GM19372 (cell line): ENCODE measurements at regions not wholly inside any gene's neighbourhood (a gene's known extent, or its start where the extent isn't known, plus 50 kb on each side); places are given as distances from the start of the nearest gene placed in this dataset.
"Not testable (repeated sequence)": the region's sequence is repeated elsewhere in the genome, so short reads cannot be mapped to it uniquely, and the experiment has no call there.

Experiments
- ATAC-seq: cut with Tn5 transposase; IDR thresholded peaks from one replicate; pipeline ENCODE4 v1.9.1; 2021; ENCODE audit warnings: mild to moderate bottlenecking, low read depth, moderate library complexity; ENCODE audit not compliant: unreplicated experiment

DNA sequence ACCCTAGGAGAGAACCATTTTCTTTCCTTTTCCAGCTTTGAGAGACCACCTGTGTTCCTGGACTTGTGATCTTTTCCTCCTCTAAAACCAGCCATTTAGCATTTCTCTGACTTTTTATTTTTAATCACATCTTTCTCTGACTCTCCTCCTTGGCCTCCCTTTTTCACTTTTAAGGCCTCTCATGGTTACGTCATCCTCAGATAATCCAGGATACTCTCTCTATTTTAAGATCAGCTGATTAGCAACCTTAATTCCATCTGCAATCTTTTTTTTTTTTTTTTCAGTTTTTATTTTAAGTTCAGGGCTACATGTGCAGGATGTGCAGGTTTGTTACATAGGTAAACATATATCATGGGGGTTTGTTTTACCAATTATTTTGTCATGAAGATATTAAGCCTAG is 54.0 kb downstream of the RFPL4B start:
- ATAC-seq = no peak

DNA sequence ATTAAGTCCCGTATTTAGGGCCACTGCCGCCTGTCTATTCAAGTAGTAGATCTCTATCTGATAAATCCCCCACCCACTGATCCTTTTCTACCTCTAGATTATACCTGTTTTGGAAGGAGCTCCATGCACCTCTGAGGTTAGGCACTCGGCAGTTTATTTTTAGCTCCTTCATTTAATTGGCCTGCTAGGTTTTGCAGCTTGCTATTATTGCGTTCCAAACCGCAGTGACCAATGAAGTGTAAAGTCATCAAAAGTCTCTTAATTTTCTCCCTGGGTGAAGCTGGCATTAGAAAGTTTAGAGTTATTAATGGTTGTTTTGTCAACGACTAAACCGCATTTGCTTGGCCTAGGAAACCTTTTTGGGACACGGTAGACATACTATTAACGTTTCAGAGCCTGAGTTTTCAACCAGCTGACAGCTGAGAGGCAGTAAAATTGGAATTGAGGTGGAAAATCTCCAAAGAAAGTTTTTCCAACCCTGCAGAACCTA is 60.0 kb downstream of the RFPL4B start:
- no peak for ATAC-seq

DNA sequence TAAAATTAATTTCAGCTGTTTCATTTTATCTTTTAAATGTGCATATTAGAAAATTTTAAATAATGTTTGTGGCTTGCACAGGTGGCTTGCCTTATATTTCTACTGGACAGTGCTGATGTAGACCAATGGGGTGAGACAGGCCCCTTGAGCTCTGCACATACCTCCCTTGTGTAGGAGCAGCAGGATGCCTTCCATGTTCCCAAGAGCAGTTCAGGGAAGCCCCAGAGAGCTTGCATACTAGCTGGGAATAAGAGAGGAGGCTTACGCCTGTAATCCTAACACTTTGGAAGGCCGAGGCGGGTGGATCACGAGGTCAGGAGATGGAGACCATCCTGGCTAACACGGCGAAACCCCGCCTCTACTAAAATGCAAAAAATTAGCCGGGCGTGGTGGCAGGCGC is 61.4 kb downstream of the RFPL4B start:
- no peak for ATAC-seq

DNA sequence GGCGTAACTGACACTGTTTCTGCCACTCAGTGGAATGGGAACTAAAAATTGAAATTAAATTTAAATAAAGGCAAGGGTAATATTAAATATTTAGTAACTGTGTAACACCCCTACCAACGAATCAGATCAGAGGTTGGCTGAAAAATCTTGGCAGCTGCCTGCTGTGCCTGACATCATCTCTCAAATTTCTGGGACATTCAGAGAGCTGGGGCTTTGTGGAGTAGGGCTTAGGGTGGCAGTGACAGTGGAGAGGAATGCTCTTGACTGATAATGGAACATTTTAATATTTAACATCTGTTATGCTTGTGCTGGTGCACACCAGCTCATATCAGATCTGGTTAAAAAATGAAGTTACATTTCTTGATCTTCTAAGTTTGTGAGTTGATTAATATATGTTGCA is 62.2 kb downstream of the RFPL4B start:
- ATAC-seq = no peak

DNA sequence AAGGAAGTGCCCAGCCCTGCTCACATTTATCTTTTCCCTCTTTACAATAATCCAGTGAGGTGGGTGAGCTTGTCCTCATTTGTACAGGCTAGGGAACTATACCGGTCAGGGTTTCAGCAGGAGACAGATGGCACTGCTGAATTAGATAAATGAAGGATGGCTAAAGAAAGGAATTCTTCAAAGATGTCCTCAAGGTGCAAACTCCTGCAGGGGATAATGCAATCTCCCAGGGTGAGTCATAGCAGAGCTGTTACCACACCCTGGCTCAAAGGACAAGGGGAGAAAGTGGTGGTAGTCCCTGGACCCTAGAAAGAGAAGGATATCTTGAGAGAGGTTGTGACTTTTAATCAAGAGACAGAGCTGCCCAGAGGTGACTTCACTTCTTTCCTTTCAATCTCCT is 66.7 kb downstream of the RFPL4B start:
- ATAC-seq = no peak

DNA sequence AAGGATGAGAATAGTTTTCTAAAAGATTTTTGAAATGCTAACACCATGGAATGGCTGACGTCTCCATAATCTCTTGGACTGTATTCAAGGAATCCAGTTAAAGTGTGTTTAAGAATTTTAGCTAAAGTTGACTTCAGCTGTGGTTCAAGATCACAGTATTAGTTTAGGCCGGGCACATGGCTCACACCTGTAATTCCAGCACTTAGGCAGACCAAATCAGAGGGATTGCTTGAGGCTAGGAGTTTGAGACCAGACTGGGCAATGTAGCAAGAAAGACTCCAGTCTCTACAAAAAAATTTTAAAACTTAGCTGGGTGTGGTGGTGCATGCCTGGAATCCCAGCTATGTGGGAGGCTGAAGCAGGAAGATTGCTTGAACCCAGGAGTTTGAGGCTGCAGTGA is 68.2 kb downstream of the RFPL4B start:
- ATAC-seq = no peak

DNA sequence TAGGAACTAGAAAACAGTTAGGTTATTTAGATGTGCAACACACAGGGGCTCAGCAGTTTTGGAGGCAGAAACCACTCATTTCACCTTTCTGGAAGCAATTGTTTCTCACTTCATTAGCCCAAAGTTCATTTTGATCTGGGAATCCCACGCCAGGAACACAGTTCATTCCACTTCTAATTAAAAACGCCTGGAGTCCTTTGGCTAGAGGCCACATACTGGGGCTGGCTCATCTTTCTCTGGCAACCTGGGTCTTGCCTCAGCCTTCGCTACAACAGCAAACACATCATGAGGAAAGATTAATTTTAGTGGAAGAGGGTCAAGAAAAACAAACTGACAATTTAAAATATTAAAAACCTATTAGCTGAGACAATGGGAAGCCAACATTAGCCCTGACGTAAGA is 69.7 kb downstream of the RFPL4B start:
- no peak for ATAC-seq

DNA sequence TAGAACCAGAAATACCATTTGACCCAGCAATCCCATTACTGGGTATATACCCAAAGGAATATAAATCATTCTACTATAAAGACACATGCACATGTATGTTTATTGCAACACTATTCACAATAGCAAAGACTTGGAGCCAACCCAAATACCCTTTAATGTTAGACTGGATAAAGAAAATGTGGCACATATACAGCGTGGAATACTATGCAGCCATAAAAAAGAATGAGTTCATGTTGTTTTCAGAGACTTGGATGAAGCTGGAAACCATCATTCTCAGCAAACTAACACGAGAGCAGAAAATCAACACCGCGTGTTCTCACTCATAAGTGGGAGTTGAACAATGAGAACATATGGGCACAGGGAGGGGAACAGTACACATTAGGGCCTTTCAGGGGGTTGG is 79.9 kb downstream of the RFPL4B start:
- ATAC-seq = not testable (repeated sequence)

DNA sequence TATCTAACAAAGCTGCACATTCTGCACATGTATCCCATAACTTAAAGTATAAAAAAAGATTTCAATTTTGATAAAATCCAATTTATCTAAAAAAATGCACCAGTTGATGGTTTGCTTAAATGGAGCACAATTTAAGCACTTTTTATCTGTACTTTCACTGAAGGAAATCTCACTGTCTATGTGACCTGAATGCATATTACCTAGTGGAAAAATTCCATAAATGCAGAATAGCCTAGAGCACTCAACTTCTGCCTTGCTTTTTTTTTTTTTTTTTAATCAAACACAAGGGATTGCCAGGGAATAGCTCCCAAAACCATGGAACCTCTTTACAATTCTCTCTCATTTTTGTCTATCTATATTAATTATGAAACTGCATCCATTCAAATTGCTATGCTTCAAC is 80.4 kb downstream of the RFPL4B start:
- no peak for ATAC-seq

DNA sequence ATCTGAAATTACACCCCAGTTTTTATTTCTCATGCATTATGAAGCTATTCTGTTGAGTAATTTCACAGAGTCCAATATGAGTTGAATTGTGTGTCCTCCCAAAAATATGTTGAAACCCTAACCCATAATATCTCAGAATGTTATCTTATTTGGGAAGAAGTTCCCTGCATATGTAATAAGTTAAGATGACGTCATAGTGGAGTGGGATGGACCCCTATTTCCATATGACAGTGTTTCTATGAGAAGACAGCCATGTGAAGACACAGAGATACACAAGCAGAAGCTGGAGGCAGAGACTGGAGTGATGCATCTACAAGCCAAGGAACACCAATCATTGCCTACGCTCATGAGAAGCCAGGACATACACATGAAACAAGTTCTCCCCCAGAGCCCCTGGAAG is 81.3 kb downstream of the RFPL4B start:
- ATAC-seq = no peak

DNA sequence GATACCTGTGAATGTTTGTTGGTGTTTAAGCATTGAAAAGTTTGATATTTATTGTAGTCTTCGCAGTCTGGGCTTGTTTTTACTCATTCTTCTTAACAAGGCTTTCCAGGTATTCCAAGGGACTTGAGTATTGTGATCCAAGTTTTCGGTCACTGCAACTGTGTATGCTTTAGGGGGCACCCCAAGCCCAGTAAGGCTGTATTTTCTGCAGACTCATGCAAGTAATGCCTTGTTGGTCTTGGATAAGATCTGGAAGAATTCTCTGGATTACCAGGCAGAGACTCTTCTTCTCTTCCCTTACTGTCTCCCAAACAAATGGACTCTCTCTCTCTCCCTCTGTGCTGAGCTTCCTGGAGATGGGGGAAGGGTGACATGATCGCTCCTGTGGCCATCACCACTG is 82.1 kb downstream of the RFPL4B start:
- ATAC-seq = no peak

DNA sequence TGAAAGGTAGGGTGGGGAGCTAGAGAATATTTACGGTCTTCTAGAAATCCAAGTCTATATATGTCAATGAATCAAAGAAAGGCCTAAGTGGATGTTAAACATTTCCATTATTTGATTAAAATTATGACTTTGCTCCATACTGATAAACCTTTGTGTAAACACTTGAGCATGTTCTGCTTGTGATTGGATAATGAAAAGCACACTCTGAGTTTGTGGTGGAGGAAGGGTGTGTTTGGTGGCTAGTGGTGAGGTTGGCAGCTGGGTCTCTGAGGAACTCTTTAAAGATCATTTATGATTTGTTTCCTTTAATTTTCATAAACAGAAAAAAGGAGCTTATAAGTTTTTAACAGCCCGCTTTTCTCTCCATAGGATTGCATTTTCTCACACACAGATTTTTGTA is 84.7 kb downstream of the RFPL4B start:
- ATAC-seq = no peak

DNA sequence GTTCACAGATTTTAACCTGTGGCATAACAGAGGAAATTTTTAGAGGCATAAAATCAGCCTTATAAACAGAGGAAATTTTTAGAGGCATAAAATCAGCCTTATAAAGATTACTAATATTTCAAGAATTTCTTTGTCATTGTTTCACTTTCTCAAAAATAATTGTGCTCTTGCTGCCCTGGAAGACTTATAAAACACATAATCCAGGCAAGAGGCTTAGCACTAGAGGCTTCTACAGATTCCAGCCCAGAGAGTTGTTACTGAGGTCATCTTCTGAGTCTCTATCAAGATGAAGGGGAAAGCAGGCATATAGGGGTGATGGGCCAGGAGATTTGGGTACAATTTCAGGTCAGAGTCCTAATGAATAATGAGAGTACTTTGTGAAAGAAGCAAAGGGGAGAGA is 85.7 kb downstream of the RFPL4B start:
- no peak for ATAC-seq

DNA sequence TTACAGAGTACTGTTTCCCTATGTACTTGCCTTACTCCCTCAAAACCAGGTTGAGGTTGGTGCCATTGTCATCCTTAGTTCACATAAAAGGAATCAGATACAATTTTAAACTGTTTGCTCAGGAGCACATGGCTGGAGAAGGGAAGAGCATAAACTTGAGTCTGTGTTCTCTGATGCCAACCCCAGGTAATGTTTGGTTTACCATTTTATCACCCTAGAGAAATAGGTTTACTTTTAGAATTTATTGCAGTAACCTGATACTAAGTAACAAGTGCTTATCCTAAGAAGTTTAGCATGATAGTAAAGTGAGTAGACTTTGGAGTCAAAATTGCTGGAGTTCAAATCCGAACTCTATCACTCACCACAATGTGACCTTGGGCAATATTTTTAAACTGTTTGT is 86.3 kb downstream of the RFPL4B start:
- no peak for ATAC-seq

DNA sequence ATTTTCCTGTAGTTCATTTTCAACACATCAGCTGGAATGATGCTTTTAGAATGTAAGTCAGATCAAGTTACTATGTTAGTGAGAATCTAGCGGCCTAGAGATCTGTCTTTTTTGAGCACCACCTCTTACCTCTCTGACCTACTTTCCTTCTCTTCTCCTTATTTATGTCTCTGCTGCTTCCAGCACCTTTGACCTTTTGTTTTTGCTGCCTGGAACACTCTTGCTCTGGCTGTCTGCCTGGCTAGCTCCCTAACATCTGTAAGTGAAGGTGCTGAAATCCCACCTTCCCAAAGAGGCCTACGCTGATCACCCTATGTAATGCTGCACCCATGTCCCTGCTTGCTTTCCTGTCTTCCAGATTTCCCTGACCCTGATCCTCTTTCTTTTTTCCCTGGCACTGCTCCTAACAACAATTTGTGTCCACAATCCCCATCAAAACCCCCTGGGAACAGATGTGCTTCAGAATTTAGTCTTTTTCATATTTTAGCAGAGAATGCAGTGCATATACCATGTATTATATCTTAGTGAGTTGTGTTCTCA is 87.8 kb downstream of the RFPL4B start:
- no peak for ATAC-seq

DNA sequence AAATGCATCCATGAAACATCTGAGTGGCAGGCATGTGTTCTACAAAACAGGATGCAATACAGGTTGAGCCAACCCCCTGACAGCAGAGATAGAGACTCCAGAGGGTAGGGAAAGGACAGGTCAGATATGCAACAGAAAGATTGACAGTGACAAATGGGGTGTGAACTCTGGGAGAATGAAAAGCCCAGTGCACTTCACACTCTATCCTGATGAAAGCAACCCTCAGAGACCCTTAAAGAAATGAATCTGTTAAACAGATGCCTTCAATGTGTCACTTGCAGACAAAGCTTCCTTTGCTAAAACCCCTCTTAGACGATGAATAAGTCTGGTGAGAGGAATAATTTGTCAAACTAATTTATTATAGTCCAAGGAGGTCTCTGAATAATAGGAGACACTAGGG is 89.9 kb downstream of the RFPL4B start:
- no peak for ATAC-seq

DNA sequence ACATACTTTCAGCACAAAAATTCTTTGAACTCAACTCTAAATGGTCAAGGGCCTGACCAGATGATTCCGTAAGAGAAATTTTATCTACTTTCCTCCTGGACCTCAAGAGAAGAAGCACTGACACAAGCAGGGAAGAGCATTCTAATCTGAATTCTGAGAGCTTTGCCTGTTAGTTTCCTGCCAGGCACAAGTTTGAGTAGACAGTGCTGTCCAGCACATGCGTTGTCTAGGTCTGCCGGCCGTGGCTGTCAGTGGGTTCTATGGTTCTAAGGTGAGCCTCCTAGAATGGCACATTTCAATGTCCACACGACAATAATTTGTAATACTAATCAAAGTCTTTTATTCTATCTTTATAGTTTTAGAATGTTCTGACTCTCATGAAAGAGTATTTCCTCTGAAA is 91.9 kb downstream of the RFPL4B start:
- no peak for ATAC-seq

DNA sequence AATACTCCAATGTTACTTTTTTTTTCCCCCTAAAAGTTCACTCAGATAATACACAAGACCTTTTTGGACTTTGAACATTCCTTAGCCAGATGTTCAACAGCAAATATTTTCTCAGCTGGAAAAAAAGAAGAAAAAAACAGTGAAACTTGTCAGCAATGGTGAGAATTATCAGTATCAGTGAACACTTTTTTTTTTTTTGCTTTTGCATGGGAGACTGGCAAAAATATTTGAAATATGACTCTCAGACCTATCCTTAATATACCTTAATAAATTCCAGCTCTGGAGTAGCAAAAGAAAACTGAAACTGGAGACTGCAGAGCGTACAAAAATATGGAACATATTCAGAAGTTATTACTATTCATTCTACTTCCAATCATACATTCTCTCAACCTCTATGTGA is 92.3 kb downstream of the RFPL4B start:
- no peak for ATAC-seq

DNA sequence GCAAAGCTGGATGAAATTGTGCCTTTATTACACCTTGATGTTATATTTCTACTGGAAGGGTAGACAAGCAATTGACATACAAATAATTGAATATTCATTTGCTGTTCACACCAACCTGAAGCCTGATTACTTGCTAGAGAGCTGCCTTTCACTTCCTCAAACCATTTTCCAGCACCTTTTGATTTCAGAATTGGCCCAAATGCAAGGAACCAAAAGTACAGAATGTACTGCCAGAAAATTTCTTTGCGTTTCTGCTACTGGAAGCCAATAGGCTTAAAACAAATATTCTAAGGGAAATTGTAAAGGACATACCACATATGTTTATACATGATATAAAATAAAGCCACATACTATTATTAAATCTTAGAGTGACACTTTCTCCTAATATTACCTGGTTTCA is 94.5 kb downstream of the RFPL4B start:
- ATAC-seq = no peak

DNA sequence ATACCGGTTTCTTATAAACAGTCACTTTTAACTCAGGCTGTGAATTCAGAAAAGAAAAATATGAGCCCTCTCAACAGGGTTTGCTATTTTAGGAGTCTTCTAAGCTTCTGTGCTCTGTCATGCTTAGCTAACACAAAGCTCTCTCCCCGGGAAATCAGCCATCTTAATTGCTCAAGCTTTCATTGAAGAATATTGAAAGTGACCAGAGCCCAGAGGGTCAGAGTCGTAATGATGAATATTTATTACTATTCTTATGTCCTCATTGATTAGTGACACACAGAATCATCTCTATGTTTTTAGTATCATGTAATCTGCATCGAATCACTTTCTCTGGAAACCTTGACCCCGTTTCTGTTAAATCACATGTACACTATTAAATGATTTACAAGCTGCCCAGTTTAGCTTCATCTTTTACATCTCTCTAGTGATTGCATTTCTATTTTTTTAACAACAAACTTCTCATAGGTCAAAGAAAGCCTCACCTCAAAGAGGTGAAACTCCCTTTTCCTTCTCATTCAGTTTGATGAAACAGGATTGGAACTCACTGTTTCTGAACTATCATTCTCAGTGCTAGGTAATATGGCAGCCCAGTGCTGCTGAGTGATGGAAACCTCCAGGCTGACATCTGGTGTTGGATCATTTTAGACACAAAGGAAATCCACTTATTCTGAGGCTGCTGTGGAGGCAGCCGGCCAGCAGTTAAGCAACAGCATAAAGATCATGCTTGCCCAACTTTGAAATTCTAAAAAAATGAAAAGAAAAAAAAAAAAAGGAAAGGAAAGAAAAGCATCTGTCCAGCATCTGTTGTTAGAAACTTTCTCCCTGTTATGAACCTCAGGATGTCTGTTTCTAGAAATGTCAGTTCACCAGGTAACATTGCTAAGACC is 96.3 kb downstream of the RFPL4B start:
- ATAC-seq = no peak

DNA sequence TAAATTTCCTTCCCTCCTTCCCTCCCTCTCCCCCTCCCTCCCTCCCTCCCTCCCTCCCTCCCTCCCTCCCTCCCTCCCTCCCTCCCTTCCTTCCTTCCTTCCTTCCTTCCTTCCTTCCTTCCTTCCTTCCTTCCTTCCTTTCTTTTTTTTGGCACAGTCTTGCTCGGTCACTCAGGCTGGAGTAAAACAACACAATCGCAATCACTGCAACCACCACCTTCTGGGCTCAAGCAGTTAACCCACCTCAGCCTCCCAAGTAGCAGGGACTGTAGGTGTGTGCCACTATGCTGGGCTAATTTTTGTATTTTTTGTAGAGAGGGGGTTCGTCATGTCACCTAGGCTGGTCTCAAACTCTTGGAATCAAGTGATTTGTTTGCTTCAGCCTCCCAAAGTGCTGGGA is 101.7 kb downstream of the RFPL4B start:
- ATAC-seq = not testable (repeated sequence)

DNA sequence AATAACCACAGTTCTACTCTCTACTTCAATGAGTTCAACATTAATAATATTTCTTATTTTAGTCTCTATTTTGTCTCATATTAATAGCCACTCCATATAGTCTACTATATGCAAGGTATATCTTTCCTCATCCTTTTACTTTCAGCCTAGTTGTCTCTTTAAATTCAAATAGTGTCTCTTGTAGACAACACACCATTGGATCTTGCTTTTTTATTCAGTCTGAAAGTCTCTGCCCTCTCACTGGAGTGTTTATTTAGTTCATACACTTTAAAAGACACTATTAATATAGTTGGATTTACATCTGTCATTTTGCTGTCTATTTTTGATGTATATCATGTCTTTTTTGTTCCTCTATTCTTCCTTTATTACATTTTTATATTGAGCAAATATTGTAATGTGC is 103.5 kb downstream of the RFPL4B start:
- ATAC-seq = no peak
